ENCODE measurements at regions not wholly inside any gene's neighbourhood (a gene's known extent, or its start where the extent isn't known, plus 50 kb on each side); places are given as distances from the start of the nearest gene placed in this dataset.
"Not testable (repeated sequence)": the region's sequence is repeated elsewhere in the genome, so short reads cannot be mapped to it uniquely, and the experiment has no call there.

GRCh38 chr3:3296979-3297381, 117.5 kb upstream of the CRBN start:
- no peaks in the 10 kb centered on the region for H3K9me3 ChIP-seq (ENCODE audit: control insufficient read depth, low read length)
- DNase-seq = no peak
- intact Hi-C loops (cut with DNase I) = no loop called here
- H3K4me3 ChIP-seq (ENCODE audit: low read length) = no peak overlapping the region
- ATAC-seq = no peak
- 70% methylated on average over 5 of the region's 5 CpGs for WGBS
- H3K27ac ChIP-seq (ENCODE audit: low read length) = no peak overlapping the region
- no peaks in the 10 kb centered on the region for H3K27me3 ChIP-seq (ENCODE audit: control insufficient read depth, insufficient read depth)
- no peaks in the 10 kb centered on the region for H3K4me1 ChIP-seq (ENCODE audit: control insufficient read depth, insufficient read depth, low read length)

DNA sequence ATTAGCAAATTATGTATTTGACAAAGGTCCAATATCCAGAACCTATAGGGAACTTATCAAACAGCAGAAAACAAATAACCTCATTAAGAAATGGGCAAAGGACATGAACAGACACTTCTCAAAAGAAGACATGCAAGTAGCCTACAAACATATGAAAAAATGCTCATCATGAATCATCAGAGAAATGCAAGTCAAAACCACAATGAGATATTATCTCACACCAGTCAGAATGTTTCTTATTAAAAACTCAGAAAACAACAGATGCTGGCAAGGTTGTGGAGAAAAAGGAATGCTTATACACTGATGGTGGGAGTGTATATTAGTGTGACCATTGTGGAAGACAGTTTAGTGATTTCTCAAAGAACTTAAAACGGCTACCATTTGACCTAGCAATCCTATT, 116.1 kb upstream of the CRBN start:
- intact Hi-C loops (cut with DNase I) = no loop called here
- no peak overlapping the region for H3K4me3 ChIP-seq (ENCODE audit: low read length)
- H3K4me1 ChIP-seq (ENCODE audit: control insufficient read depth, insufficient read depth, low read length) = no peaks in the 10 kb centered on the region
- ATAC-seq (no peak), DNase-seq (no peak)
- no peaks in the 10 kb centered on the region for H3K9me3 ChIP-seq (ENCODE audit: control insufficient read depth, low read length)
- H3K27ac ChIP-seq (ENCODE audit: low read length) = no peak overlapping the region
- H3K27me3 ChIP-seq (ENCODE audit: control insufficient read depth, insufficient read depth) = no peaks in the 10 kb centered on the region
- 70% methylated on average over 1 of the region's 1 CpG for WGBS

- H3K4me1 ChIP-seq (ENCODE audit: control insufficient read depth, insufficient read depth, low read length); DNase-seq; H3K9me3 ChIP-seq (ENCODE audit: control insufficient read depth, low read length); H3K27me3 ChIP-seq (ENCODE audit: control insufficient read depth, insufficient read depth); intact Hi-C loops (cut with DNase I); H3K4me3 ChIP-seq (ENCODE audit: low read length); ATAC-seq; H3K27ac ChIP-seq (ENCODE audit: low read length): not testable (repeated sequence)
- 83% methylated on average over 3 of the region's 3 CpGs for WGBS
These were observed 112.3 kb upstream of the CRBN start for GRCh38 chr3:3291756-3292283.

DNA sequence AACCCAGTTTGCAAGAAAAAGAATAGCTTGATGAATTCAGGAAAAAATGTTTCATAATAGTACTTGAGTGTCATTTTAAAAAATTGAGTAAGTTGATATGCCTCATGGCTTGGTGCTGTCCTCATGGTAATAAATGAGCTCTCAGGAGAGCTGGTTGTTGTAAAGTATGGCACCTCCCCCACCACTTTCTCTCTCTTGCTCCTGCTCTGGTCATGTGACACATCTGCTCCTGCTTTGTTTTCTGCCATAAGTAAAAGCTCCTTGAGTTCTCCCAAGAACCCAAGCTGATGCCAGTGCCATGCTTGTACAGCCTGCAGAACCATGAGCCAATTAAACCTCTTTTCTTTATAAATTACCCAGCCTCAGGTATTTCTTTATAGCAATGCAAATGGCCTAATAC, 108.8 kb upstream of the CRBN start:
- H3K27me3 ChIP-seq (ENCODE audit: control insufficient read depth, insufficient read depth) = no peaks in the 10 kb centered on the region
- H3K27ac ChIP-seq (ENCODE audit: low read length) = no peak overlapping the region
- no peak overlapping the region for H3K4me3 ChIP-seq (ENCODE audit: low read length)
- ATAC-seq (no peak), DNase-seq (no peak)
- H3K9me3 ChIP-seq (ENCODE audit: control insufficient read depth, low read length) = no peaks in the 10 kb centered on the region
- intact Hi-C loops (cut with DNase I) = no loop called here
- H3K4me1 ChIP-seq (ENCODE audit: control insufficient read depth, insufficient read depth, low read length) = no peaks in the 10 kb centered on the region

GRCh38 chr3:3286014-3286413, 106.5 kb upstream of the CRBN start:
- ATAC-seq = no peak
- 67% methylated on average over 2 of the region's 2 CpGs for WGBS
- intact Hi-C loops (cut with DNase I) = no loop called here
- H3K27ac ChIP-seq (ENCODE audit: low read length) = no peak overlapping the region
- no peak overlapping the region for H3K4me3 ChIP-seq (ENCODE audit: low read length)
- DNase-seq = no peak
- no peaks in the 10 kb centered on the region for H3K4me1 ChIP-seq (ENCODE audit: control insufficient read depth, insufficient read depth, low read length)
- H3K27me3 ChIP-seq (ENCODE audit: control insufficient read depth, insufficient read depth) = no peaks in the 10 kb centered on the region
- H3K9me3 ChIP-seq (ENCODE audit: control insufficient read depth, low read length) = no peaks in the 10 kb centered on the region

GRCh38 chr3:3281024-3281423, 101.5 kb upstream of the CRBN start:
- Histone ChIP-seq H3K27me3 (ENCODE audit: control insufficient read depth, insufficient read depth) (no peaks in the 10 kb centered on the region), H3K4me1 (ENCODE audit: control insufficient read depth, insufficient read depth, low read length) (no peaks in the 10 kb centered on the region), H3K4me3 (ENCODE audit: low read length) (no peak overlapping the region), H3K9me3 (ENCODE audit: control insufficient read depth, low read length) (no peaks in the 10 kb centered on the region), H3K27ac (ENCODE audit: low read length) (no peak overlapping the region)
- intact Hi-C loops (cut with DNase I) = no loop called here
- no peak for DNase-seq
- ATAC-seq = no peak
- WGBS = 49% methylated on average over 2 of the region's 2 CpGs

DNA sequence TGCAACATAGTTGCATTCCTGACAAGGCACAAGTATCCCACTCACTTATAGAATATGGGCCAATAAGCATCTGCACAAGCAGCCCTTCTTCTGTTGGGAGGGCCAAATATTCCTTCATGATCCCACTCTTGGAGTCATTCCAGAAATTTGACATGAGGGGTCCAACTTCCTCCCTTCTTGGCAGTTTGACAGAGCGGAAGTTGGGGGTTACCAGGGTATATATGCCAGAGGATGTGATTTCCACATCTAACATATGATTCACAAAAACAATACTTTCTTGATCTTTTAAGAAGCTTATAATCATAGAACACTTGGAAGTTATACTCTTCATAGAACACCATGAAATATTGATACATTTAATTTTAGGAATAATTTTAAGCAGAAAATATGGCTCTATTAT, 100.9 kb upstream of the CRBN start:
- intact Hi-C loops (cut with DNase I) = no loop called here
- no peak overlapping the region for H3K27ac ChIP-seq (ENCODE audit: low read length)
- DNase-seq (no peak), ATAC-seq (no peak)
- no peaks in the 10 kb centered on the region for H3K9me3 ChIP-seq (ENCODE audit: control insufficient read depth, low read length)
- H3K4me3 ChIP-seq (ENCODE audit: low read length) = no peak overlapping the region
- 55% methylated on average over 1 of the region's 1 CpG for WGBS
- H3K4me1 ChIP-seq (ENCODE audit: control insufficient read depth, insufficient read depth, low read length) = no peaks in the 10 kb centered on the region
- no peaks in the 10 kb centered on the region for H3K27me3 ChIP-seq (ENCODE audit: control insufficient read depth, insufficient read depth)

GRCh38 chr3:3278073-3278472, 98.6 kb upstream of the CRBN start:
- intact Hi-C loops (cut with DNase I) = no loop called here
- ATAC-seq (no peak), DNase-seq (no peak)
- Histone ChIP-seq H3K4me3 (ENCODE audit: low read length) (no peak overlapping the region), H3K27me3 (ENCODE audit: control insufficient read depth, insufficient read depth) (no peaks in the 10 kb centered on the region), H3K27ac (ENCODE audit: low read length) (no peak overlapping the region), H3K9me3 (ENCODE audit: control insufficient read depth, low read length) (no peaks in the 10 kb centered on the region), H3K4me1 (ENCODE audit: control insufficient read depth, insufficient read depth, low read length) (no peaks in the 10 kb centered on the region)
- WGBS = 39% methylated on average over 1 of the region's 1 CpG

GRCh38 chr3:3276630-3277029, 97.1 kb upstream of the CRBN start:
- WGBS = 80% methylated on average over 2 of the region's 2 CpGs
- DNase-seq = no peak
- no peak overlapping the region for H3K27ac ChIP-seq (ENCODE audit: low read length)
- H3K9me3 ChIP-seq (ENCODE audit: control insufficient read depth, low read length) = no peaks in the 10 kb centered on the region
- no peaks in the 10 kb centered on the region for H3K4me1 ChIP-seq (ENCODE audit: control insufficient read depth, insufficient read depth, low read length)
- no peaks in the 10 kb centered on the region for H3K27me3 ChIP-seq (ENCODE audit: control insufficient read depth, insufficient read depth)
- no peak for ATAC-seq
- intact Hi-C loops (cut with DNase I) = no loop called here
- H3K4me3 ChIP-seq (ENCODE audit: low read length) = no peak overlapping the region

GRCh38 chr3:3264796-3265195, 85.3 kb upstream of the CRBN start:
- Histone ChIP-seq H3K9me3 (ENCODE audit: control insufficient read depth, low read length) (no peaks in the 10 kb centered on the region), H3K27me3 (ENCODE audit: control insufficient read depth, insufficient read depth) (no peaks in the 10 kb centered on the region), H3K27ac (ENCODE audit: low read length) (no peak overlapping the region), H3K4me3 (ENCODE audit: low read length) (no peak overlapping the region), H3K4me1 (ENCODE audit: control insufficient read depth, insufficient read depth, low read length) (no peaks in the 10 kb centered on the region)
- WGBS = 78% methylated on average over 3 of the region's 3 CpGs
- no peak for DNase-seq
- no peak for ATAC-seq
- intact Hi-C loops (cut with DNase I) = no loop called here

- no peak overlapping the region for H3K4me3 ChIP-seq (ENCODE audit: low read length)
- H3K27me3 ChIP-seq (ENCODE audit: control insufficient read depth, insufficient read depth) = no peaks in the 10 kb centered on the region
- ATAC-seq = no peak
- H3K4me1 ChIP-seq (ENCODE audit: control insufficient read depth, insufficient read depth, low read length) = no peaks in the 10 kb centered on the region
- no peak overlapping the region for H3K27ac ChIP-seq (ENCODE audit: low read length)
- DNase-seq = no peak
- intact Hi-C loops (cut with DNase I) = no loop called here
- no peaks in the 10 kb centered on the region for H3K9me3 ChIP-seq (ENCODE audit: control insufficient read depth, low read length)
These were observed 81.4 kb upstream of the CRBN start for GRCh38 chr3:3260870-3261269.

GRCh38 chr3:3259181-3259580, 79.7 kb upstream of the CRBN start:
- DNase-seq (no peak), ATAC-seq (no peak)
- Histone ChIP-seq H3K4me3 (ENCODE audit: low read length) (no peak overlapping the region), H3K27me3 (ENCODE audit: control insufficient read depth, insufficient read depth) (no peaks in the 10 kb centered on the region), H3K9me3 (ENCODE audit: control insufficient read depth, low read length) (no peaks in the 10 kb centered on the region), H3K4me1 (ENCODE audit: control insufficient read depth, insufficient read depth, low read length) (no peaks in the 10 kb centered on the region), H3K27ac (ENCODE audit: low read length) (no peak overlapping the region)
- intact Hi-C loops (cut with DNase I) = no loop called here
- WGBS = 72% methylated on average over 3 of the region's 3 CpGs

All from right cardiac atrium (tissue), 5 donors.